BJ (cell line): ENCODE measurements at regions not wholly inside any gene's neighbourhood (a gene's known extent, or its start where the extent isn't known, plus 50 kb on each side); places are given as distances from the start of the nearest gene placed in this dataset.

Experiments
- CTCF ChIA-PET: fragments of 350-600 bp; formaldehyde crosslinking; extraction: SDS; loops from one replicate; lab custom pipeline; 2021; ENCODE audit warnings: antibody characterized with exemption, inconsistent platforms; lab: Yijun Ruan, JAX
- POLR2A ChIA-PET: fragments of 300-600 bp; sonication (Branson Sonifier 250); formaldehyde crosslinking; extraction: SDS; loops from one replicate; lab custom pipeline; 2021; ENCODE audit warnings: antibody characterized with exemption; lab: Charles Lee
- DNase-seq: peaks from one replicate; pipeline ENCODE4 v3.0.0-alpha.2; 2011; ENCODE audit warnings: low read depth
- H3K27me3 ChIP-seq: 2 replicates; pipeline ENCODE4 v1.6.0; 2011; ENCODE audit warnings: low read length; ENCODE audit not compliant: control insufficient read depth, insufficient read depth
- H3K36me3 ChIP-seq: 2 replicates; pipeline ENCODE4 v1.5.1; 2011; ENCODE audit warnings: low read length; ENCODE audit not compliant: control insufficient read depth, insufficient read depth
- H3K4me3 ChIP-seq: 2 replicates; pipeline ENCODE4 v1.5.1; 2011; ENCODE audit warnings: low read depth, mild to moderate bottlenecking, control low read depth, low read length
- TF ChIP-seq, protein P1 (sequence below): IDR thresholded peaks from 2 replicates; pipeline ENCODE4 v1.5.1; 2011; ENCODE audit warnings: low read depth, mild to moderate bottlenecking, control low read depth, inconsistent platforms, low read length, moderate library complexity; ENCODE audit not compliant: insufficient read depth

GRCh38 chr1:244236101-244236500, 185.0 kb downstream of the ZBTB18 start:
- TF ChIP-seq, protein P1, sequence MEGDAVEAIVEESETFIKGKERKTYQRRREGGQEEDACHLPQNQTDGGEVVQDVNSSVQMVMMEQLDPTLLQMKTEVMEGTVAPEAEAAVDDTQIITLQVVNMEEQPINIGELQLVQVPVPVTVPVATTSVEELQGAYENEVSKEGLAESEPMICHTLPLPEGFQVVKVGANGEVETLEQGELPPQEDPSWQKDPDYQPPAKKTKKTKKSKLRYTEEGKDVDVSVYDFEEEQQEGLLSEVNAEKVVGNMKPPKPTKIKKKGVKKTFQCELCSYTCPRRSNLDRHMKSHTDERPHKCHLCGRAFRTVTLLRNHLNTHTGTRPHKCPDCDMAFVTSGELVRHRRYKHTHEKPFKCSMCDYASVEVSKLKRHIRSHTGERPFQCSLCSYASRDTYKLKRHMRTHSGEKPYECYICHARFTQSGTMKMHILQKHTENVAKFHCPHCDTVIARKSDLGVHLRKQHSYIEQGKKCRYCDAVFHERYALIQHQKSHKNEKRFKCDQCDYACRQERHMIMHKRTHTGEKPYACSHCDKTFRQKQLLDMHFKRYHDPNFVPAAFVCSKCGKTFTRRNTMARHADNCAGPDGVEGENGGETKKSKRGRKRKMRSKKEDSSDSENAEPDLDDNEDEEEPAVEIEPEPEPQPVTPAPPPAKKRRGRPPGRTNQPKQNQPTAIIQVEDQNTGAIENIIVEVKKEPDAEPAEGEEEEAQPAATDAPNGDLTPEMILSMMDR: no peak
- CTCF ChIA-PET: no interaction called here
- POLR2A ChIA-PET: no interaction called here
- no peaks in the 10 kb centered on the region for H3K27me3 ChIP-seq
- no peak overlapping the region for H3K4me3 ChIP-seq
- no peaks in the 10 kb centered on the region for H3K36me3 ChIP-seq
- DNase-seq: no peak

- Histone ChIP-seq H3K36me3 (no peaks in the 10 kb centered on the region), H3K27me3 (no peaks in the 10 kb centered on the region), H3K4me3 (no peak overlapping the region)
- ChIA-PET CTCF (no interaction called here), POLR2A (no interaction called here)
- TF ChIP-seq, protein P1: no peak
- no peak for DNase-seq
Measured at GRCh38 chr1:244236721-244237120, 185.6 kb downstream of the ZBTB18 start.

DNA sequence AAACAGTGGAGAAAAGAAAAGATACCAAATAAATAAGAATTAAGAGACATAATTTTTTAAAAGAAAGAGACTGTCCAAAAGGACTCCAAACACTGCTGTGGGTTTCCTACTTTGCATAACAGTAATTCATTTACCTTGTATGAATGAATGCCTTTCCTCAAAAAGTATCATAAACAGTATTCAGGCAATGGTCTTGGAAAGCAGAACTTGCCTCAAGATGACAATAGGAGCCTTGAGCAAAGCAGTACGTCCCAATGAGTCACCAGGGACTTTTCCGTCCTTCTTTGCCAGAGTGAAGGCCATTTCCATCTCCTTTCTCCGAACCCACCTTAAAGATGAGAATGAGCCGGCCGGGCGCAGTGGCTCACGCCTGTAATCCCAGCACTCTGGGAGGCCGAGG, 186.4 kb downstream of the ZBTB18 start:
- ChIA-PET POLR2A (no interaction called here), CTCF (no interaction called here)
- no peak for DNase-seq
- TF ChIP-seq, protein P1: no peak
- Histone ChIP-seq H3K27me3 (no peaks in the 10 kb centered on the region), H3K36me3 (no peaks in the 10 kb centered on the region), H3K4me3 (no peak overlapping the region)

DNA sequence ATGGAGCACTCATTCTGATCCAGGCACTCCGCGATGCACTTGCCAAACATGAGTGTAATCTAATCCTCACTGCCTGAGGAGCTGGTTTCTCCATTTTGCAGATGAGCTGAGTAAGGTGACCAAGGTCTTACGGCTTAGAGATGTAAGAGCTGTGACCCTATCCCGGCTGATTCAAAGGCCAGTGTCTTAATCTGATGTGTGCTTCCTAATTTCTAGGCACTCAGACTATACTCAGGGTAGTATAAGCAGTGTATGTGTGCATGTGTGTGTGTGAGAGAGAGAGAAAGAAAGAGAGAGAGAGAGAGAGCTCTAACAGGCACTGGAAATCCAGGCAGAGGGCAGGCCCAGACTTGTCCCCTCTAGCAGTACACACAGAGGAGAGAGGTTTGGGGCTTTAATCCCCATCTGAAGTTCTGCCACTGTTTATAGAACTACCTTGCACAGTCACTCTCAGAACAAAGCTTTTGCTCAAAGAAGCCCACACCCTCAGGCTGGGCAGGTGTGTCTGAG, 188.2 kb downstream of the ZBTB18 start:
- POLR2A ChIA-PET: no interaction called here

DNA sequence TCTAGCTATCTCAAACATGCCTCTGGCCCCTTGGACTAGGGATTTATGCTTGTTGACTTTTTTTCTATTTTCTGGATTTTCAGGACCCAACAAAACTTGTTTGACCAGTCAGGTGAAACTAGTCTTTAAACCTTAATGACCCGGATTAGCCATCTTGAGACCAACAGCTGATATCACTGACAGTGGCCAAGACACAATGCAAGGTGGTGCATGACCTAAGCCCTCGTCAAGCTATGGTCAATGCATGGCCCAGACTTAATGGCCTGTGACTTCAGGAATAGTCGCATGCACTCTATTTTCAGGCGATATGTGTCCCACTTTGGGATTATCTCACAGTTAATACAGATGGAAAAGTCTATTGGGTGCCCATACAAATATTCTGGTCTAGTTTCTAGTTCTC, 190.4 kb downstream of the ZBTB18 start:
- Histone ChIP-seq H3K4me3 (no peak overlapping the region), H3K36me3 (no peaks in the 10 kb centered on the region), H3K27me3 (no peaks in the 10 kb centered on the region)
- ChIA-PET POLR2A (no interaction called here), CTCF (no interaction called here)
- TF ChIP-seq, protein P1: no peak
- no peak for DNase-seq

More for the DNA sequence above, 188.2 kb downstream of the ZBTB18 start:
- Histone ChIP-seq H3K36me3 (no peaks in the 10 kb centered on the region), H3K4me3 (no peak overlapping the region), H3K27me3 (no peaks in the 10 kb centered on the region)
- TF ChIP-seq, protein P1: no peak
- CTCF ChIA-PET: interaction anchor here (0.8 kb wide), 1 partner anchor 60 kb away, joined by 3 read pairs; no protein-coding TSS in a partner anchor
- no peak for DNase-seq
